Breast epithelium (tissue), 3 donors: ENCODE measurements at regions not wholly inside any gene's neighbourhood (a gene's known extent, or its start where the extent isn't known, plus 50 kb on each side); places are given as distances from the start of the nearest gene placed in this dataset.

Experiments used
- CTCF ChIP-seq, 3 donors: fragments of 450-650 bp; IDR thresholded peaks; one replicate each; pipeline ENCODE4 v1.5.1; 2016 to 2017; ENCODE audit warnings: antibody characterized with exemption in 3 of 3, mild to moderate bottlenecking in 3 of 3, moderate library complexity in 3 of 3
- POLR2A ChIP-seq: fragments of 450-650 bp; IDR thresholded peaks from one replicate; pipeline ENCODE4 v1.6.1; 2016; ENCODE audit warnings: antibody characterized with exemption, mild to moderate bottlenecking, moderate library complexity

- no peak for TF ChIP-seq POLR2A
- no peak for TF ChIP-seq CTCF (IDR thresholded peaks at IDR 0.05)
Measured at GRCh38 chr4:106615410-106615945, 246.9 kb upstream of the GIMD1 start.
